ENCODE measurements at regions not wholly inside any gene's neighbourhood (a gene's known extent, or its start where the extent isn't known, plus 50 kb on each side); places are given as distances from the start of the nearest gene placed in this dataset.

- TF ChIP-seq RCOR1 (IDR thresholded peaks at IDR 0.05; ENCODE audit: borderline replicate concordance in 1 of 2, low read depth in 2 of 2, low read length in 2 of 2) (no peak), SNAPC5 (CRISPR knock-in tag; IDR thresholded peaks at IDR 0.05) (no peak), FOXJ3 (CRISPR knock-in tag; IDR thresholded peaks at IDR 0.05) (no peak)
These were observed 650.1 kb upstream of the USP15 start (continued) for GRCh38 chr12:61610143-61610542.

- Histone ChIP-seq H3K9ac (ENCODE audit: insufficient read depth in 1 of 2, low read depth in 2 of 2, low read length in 2 of 2) (no peak overlapping the region), H4K20me1 (replicated peaks; ENCODE audit: control insufficient read depth, insufficient read depth, low read length) (no peaks in the 10 kb centered on the region), H3K4me2 (ENCODE audit: insufficient read depth, low read length) (no peak overlapping the region), H2AFZ (ENCODE audit: low read depth, low read length) (no peak overlapping the region), H3K27me3 (ENCODE audit: control insufficient read depth in 2 of 2, insufficient read depth in 2 of 2, low read length in 2 of 2) (no peaks in the 10 kb centered on the region), H3K9me3 (replicated peaks; ENCODE audit: control insufficient read depth, insufficient read depth, low read depth, low read length) (no peaks in the 10 kb centered on the region), H3K4me1 (replicated peaks in 1 of 2; ENCODE audit: control insufficient read depth in 2 of 2, insufficient read depth in 2 of 2, low read length in 2 of 2) (no peaks in the 10 kb centered on the region), H3K79me2 (ENCODE audit: control insufficient read depth, insufficient read depth, low read length) (no peaks in the 10 kb centered on the region), H3K9me1 (ENCODE audit: control insufficient read depth, insufficient read depth, low read length) (no peaks in the 10 kb centered on the region), H3K4me3 (no peak overlapping the region), H3K36me3 (ENCODE audit: control insufficient read depth, insufficient read depth, low read length) (no peaks in the 10 kb centered on the region), H3K27ac (ENCODE audit: extremely low read depth, low read depth, low read length) (no peak overlapping the region)
- ATAC-seq (no peak), FAIRE-seq (no peak), DNase-seq (ENCODE audit: extremely low read depth in 1 of 4, low spot score in 3 of 4) (no peak)
- in situ Hi-C loops (cut with MboI): no loop called here
- CTCF ChIA-PET (ENCODE audit: low intra/inter-chr PET ratio): no interaction called here
- intact Hi-C loops (cut with micrococcal nuclease): no loop called here
- POLR2A ChIA-PET: no interaction called here
- BruUV-seq (replicated peaks): no TSS peak
- 0% methylated on average over 2 of the region's 2 CpGs for WGBS (ENCODE audit: insufficient coverage, low coverage, missing lambda C conversion rate)
- no peak for TF ChIP-seq USF2 (CRISPR knock-in tag; IDR thresholded peaks at IDR 0.05)
- TF ChIP-seq DNMT1 (IDR thresholded peaks at IDR 0.05): no peak
- no peak for TF ChIP-seq AFF4 (CRISPR knock-in tag; IDR thresholded peaks at IDR 0.05)
- no peak for TF ChIP-seq ZBED1 (IDR thresholded peaks at IDR 0.05)
- no peak for TF ChIP-seq ETV6 (IDR thresholded peaks at IDR 0.05; ENCODE audit: borderline replicate concordance in 1 of 2, low read depth in 2 of 2, low read length in 1 of 2)
- TF ChIP-seq ETV6 (CRISPR knock-in tag; IDR thresholded peaks at IDR 0.05; ENCODE audit: borderline replicate concordance): no peak
- no peak for TF ChIP-seq TAF1 (IDR thresholded peaks at IDR 0.05; ENCODE audit: control insufficient read depth, extremely low read depth, insufficient read depth, low read length, severe bottlenecking)
- no peak for TF ChIP-seq BDP1 (IDR thresholded peaks at IDR 0.05; ENCODE audit: insufficient read depth, insufficient read length)
- TF ChIP-seq GABPB1 (CRISPR knock-in tag; IDR thresholded peaks at IDR 0.05): no peak
- no peak for TF ChIP-seq ZNF609 (CRISPR knock-in tag; IDR thresholded peaks at IDR 0.05; ENCODE audit: borderline replicate concordance)
These were observed 630.5 kb upstream of the USP15 start for GRCh38 chr12:61629702-61630101.

All from K562 (cell line).